GM18508 (cell line): ENCODE measurements at regions not wholly inside any gene's neighbourhood (a gene's known extent, or its start where the extent isn't known, plus 50 kb on each side); places are given as distances from the start of the nearest gene placed in this dataset.

Source experiments
- ATAC-seq: cut with Tn5 transposase; IDR thresholded peaks from one replicate; pipeline ENCODE4 v1.9.1; 2021; ENCODE audit warnings: moderate number of reproducible peaks; ENCODE audit not compliant: insufficient read depth, unreplicated experiment

DNA sequence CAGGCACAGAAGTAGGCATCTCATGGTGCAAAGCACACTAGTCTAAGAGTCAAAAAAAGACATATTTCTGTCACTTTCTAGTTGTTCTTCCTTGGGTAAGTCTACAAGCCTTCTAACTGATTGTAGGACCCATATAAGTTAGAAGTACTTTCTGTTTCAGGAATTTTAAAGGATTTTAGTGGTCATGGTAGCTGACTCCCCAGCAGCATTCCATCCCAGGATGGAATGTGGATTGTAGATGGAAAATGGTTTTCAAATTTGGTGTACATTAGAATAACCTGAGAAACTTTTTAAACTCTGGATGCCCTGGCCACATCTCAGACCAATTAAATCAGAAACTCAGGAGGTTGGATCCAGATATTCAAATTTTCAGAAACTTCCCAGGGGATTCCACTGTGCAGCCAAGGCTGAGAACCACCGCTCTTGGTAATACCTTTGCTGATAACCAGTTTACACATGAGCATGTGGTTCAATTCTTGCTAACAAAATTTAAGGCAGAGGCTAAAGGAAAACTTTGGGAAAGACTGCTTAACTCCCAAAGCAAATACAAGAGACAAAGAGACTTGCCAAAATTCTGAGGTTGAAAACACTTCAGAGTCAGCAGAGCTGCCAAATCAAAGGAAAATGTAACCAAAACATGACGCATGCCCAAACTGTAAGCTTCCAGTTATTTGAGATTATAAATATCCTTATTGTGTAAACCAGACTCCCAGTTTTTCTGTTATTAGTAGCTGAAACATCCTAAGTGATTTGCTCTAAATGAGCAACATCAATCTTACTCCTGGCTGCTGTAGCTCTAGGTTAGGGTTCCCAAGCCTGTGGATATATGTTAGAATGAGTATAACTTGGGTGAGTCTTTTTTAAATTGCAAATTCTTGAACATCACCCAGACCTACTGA is 145.4 kb upstream of the MTAP start:
- ATAC-seq: no peak

DNA sequence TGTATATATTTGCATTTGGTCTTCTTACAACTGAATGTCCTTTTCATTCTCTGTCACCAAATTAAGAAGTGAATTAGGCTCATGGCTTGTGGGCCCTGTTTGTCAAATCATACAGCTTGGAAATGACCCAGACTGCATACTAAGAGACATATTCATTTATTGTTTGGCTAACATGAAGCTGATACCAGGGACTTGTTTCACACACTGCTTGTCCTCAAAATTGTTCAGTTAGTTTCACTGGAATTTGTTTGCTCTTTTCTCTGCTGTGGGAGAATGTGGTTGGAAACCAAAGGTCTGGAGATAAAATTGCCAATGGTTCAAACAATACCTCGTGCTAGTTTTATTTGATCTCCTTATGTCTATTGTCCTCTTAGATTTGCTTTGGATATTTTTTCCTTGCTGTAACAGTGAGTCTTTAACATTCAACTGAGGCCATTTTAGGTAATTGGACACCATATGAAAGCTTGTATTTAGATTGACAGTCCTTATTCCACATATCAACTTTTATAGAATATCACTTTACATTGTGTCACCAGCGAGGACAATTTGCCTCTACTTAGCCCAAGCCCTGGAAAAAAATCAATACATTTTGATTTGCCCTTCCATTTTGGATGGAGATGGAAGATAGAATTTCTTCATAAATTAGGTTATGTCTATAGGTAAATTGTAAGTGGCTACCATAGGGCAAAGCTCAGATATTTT is 144.3 kb upstream of the MTAP start:
- no peak for ATAC-seq

DNA sequence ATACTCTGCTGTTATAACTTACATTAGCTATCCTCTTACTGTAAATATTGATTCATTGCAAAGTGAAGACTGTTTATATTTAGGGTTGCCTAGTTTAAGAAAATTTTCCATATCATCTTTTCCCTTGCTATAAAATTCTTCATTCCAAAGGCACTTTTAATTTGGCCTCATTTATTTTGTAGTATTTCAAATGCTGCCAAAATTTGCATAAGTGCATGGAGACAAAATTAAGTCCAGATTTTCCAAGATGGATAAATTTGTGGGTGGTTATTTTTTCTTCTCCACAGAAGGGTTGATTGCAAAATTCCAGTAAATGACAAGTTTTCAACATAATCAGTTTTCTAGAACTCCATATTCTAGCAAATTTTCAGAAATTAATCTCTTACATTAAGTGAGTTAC is 141.5 kb upstream of the MTAP start:
- no peak for ATAC-seq

DNA sequence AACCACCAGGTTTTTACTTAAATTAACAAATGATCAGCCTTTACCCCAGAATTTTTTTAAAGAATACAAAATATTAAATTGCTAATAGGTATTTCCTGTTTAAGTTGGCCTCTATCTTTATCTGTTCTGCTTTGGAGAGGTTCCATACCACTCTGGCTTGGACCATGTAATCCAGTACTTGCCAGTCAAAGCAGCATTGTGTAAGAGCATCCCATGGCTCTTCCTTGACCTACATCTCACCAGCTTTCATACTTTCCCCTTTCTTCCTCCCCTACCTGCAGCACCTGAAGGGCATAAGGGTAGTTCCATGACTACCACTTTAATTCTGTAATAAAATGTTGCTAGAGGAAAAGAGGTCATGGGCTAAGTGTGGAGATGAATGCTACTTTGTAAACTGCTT is 140.8 kb upstream of the MTAP start:
- no peak for ATAC-seq

DNA sequence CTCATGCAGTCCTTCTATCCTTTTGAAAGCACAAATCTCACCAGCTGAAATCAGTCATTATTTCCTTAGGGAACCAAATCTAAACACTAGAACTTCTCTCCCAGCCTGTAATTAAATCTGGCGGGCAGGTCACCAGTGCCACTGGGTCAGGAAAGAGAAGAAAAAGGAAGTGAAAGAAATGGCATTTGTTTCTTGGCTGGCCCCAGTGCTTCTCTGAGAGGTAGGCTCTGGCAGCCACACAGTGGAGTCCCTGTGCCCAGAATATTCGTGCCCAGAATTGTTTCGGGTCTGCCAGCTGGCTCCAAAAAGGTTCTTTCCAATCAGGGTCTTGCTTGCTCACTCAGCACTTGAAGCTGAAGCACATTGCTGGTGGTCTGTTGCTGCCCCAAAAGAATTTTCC is 133.9 kb upstream of the MTAP start:
- no peak for ATAC-seq

DNA sequence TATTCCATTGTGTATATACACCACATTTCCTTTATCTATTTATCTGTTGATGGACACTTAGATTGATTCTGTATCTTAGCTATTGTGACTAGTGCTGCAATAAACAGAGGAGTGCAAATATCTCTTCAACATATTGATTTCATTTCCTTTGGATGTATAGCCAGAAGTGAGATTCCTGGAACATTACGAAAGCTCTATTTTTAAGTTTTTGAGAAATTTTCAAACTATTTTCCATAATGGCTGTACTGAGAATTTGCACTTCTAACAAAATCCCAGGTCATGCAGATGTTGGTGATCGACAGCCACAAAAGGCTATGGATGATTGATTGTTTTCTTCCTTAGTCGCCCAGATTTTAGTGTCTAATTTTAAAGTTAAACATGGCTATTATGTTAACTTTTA is 132.7 kb upstream of the MTAP start:
- ATAC-seq: no peak

DNA sequence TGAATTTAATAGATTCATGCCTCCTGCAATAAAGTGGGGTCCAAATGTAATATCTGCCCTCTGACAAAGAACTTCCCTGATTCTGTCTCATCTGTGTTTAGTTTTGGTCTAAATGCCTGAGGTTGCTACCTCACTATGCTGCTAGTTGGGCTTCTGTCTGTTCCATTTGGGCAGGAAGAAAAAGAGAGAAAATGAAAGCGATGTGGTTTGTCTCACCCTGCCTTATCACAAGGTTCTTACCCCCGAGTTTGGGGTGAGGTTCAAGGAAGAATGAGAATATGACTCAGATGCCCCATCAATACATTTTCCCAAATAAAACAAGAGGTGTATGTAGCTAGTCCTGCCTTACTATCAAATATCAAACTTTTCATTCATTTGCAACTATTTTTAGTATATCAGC is 132.1 kb upstream of the MTAP start:
- ATAC-seq: no peak

DNA sequence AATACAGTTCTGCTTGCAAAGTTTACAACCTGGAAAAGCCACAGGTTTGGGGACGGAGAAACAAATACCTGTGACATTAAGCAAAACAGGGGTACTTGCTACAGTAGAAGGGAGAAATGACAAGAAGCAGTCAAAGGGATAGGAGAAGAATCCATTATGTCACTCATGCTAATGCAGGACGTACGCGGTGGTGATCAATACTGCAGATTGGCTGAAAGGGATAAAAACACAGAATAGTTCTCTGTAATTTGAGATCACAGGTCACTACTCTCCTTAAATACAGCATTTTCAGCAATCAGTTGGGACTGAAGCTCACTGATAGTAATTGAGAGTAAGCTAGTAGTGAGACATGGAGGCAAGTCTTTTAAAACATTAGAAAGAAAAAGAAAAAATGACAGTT is 130.3 kb upstream of the MTAP start:
- ATAC-seq: no peak

DNA sequence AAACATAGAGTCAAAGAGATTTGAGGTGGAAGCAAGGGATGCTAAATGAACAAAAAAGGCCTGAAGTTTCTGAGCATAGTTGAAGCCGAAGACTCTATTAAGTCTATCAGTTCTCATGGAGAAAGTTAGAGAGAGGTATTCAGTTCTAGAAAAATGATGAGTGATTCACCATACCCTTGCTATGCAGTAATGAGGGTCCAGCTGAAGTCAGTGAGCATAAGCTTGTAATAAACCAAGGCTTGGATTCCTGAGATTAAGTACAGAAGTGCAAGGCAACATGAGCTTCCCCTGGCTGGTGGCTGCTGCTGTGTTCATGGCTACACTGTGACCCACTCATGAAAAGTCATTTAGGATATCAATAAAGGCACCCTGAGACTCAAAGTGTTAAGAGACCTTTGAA is 129.7 kb upstream of the MTAP start:
- ATAC-seq: no peak

DNA sequence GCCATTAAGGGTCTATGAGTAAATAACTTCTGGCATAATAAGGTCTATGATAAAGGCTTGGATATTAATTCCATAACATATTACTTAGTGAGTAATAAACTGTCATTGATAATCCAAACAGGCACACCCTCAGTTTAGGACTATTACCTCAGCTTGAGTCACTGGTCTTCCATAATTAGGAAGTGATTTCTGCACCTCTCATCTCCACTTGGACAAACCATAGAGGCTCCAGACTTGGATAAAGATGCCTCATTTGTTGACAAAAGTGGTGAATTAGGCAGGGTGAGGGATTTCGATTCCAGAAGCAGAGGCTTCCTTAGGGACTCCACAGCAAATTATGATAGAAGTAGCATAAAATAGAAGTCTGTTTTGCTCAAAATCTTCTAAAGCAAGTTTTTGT is 127.5 kb upstream of the MTAP start:
- no peak for ATAC-seq

DNA sequence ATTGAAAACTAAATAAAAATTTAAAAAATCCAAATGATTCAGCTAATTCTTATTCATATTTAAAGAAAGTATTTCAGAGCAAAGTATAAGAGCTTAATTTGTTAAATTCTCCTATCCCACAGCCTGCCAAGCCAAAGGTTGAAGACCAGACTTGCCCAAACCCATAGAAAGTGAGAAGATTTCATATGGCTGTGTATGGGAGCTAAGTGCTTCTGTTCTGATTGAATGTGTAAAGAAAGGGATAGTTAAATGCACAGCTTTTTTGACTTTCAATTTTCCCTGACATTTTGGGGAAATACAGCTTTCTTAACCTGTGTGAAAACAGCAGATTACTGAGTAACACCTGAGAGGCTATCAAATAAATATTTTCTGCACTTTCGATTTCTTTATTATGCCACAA is 125.0 kb upstream of the MTAP start:
- no peak for ATAC-seq

DNA sequence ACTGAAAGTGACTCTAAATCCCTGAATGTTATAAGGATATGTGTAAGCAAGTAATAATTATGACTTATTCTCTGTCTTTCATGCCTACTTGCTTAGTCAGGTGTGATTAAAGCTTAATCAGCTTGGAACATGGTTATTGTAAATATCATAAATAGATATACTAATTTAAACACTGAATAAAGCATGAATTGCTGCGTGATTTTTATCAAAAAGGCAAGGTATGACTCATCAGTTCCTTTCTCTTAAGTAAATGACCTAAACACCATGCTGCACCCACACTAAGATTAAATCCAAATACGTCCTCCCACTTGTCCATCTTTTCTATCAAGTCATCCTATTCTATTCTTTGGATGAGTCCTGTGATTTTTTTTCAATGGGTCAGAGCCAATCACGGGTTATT is 124.6 kb upstream of the MTAP start:
- no peak for ATAC-seq

DNA sequence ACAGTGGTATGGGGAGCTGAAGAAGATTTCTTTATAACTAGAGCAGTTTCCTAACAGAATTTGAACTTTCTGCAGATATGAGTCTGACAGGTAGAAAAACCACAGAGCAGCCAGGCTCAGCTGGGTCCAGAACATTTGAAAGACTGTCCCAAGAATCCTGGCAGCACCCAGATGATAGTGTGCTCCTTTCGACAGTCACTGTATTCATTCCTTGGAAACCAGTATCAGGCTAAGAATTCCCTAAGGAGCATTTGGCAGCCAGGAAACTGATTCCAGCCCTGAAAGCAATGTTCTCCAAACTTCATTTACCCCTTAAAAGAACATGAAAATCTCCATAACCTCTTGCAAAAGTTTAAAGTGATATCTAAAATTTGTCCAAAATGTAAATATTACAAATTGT is 123.0 kb upstream of the MTAP start:
- ATAC-seq: no peak

DNA sequence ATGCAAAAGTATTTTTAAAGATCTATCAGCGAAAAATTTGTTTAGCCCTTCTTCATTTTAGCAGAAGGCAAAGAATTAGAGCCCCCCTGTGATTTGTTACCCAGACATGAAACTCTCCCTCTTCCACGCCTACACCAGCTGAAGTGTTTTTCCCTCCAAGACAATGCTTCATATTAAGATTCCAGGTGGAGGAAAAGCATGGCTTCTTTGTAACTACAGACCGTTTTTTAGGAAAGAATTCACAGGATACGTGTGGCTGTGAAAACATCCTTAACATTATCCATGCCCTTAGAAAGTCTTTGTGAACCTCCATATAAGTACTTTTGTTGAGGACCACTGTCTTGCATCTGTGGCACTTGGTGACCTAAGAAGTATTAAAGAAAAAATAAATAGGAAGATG is 121.8 kb upstream of the MTAP start:
- no peak for ATAC-seq

DNA sequence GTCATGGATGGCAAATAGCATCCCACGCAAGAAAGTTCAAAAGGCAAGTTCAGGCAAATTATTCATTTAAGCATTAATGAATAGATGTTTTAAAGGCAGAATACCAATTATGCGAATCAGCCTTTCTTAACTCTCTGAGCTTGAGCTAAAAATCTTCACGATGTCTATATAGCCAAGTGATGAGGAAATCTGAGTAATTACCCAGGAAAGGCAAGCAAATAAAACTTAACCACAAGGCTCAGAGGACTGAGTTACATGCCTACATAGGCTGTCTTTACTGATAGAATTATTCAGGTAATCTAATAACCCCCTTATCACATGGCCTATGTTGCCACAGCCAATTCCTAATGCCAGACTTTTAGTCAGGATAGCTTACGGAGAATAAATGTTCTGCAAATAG is 120.8 kb upstream of the MTAP start:
- ATAC-seq: no peak

DNA sequence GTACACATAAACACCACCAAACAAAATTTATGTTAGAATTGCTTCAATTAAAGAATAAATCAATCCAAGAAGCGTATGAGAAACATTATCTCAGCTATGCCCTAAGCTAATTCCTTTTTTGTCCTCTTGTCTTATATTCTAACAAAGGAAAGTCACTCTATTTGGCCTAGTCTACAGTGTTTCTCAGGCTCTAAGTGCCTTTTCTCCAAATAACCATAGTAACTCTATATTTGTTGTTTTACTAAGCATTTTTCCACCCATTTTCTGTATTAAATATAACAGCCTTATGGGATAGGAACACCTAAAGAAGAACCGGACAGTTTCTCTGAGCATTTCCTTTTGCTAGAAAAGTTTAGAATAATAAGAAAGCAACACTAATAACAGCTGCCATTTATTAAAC is 120.1 kb upstream of the MTAP start:
- ATAC-seq: no peak

DNA sequence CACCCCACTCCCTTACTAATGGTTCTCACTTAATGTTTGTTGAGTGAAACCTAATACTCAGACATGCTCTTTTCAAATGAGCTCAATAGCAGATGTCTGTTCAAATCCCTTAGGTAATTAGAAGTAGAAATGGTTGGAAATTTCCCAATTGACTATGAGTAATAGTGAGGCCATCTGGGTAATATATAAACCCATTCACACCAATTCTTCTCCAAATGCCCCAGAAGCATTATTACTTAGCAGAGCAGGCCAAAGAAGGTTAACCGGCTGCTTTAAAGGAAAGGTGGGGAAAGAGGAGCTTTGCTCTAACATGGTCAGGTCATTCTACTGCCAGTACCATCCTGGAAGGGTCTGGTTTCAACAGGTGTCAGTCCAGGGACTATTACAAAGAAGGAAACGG is 119.5 kb upstream of the MTAP start:
- ATAC-seq: no peak

DNA sequence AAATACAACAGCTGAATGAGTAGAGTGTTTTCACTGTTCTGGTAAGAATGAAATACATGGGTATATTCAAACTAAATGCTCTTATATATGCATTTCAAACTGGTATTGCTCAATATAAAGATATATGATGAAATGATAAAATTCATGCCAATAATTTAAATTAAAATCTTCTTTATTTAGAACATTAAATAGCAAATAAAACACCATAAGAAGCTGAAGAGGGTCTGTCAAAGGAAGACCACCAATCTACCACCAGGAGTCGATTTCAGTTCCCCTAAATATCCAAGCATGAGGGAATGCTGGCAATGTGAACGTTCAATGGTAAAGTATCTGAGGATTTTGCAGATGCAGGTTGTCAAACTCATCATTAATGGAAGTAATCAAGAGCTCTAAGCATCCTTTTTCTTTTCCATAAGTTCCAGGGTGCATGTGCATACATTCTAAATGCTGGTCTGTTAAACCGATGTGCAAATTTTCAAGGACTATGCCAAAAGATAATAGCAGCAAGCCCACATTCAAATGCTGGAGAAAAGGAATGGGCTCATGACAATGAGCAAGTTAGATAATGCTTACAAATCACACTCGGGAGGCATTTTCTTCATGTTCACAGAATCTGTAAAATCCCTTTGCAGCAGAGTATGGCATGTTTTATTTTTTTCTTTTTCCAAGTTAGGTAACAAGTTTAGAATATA is 118.8 kb upstream of the MTAP start:
- ATAC-seq: no peak

DNA sequence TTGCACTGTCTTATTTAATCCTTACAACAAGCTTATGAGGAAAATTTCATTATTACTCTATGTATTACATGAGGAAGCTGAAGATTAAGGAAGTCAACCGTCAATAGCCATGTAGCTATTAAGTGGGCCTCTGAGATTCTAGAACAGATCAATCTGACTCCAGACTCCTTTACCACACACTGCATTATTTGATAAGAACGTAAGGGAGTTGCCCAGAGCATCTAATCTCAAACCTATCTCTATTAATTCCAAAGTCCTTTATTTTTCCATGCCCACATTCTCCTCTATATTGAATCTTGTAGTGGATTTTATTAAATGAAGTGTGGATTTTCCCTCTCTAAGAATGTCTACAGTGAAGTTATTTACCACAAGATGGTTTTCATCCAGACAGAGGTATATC is 118.2 kb upstream of the MTAP start:
- ATAC-seq: no peak

DNA sequence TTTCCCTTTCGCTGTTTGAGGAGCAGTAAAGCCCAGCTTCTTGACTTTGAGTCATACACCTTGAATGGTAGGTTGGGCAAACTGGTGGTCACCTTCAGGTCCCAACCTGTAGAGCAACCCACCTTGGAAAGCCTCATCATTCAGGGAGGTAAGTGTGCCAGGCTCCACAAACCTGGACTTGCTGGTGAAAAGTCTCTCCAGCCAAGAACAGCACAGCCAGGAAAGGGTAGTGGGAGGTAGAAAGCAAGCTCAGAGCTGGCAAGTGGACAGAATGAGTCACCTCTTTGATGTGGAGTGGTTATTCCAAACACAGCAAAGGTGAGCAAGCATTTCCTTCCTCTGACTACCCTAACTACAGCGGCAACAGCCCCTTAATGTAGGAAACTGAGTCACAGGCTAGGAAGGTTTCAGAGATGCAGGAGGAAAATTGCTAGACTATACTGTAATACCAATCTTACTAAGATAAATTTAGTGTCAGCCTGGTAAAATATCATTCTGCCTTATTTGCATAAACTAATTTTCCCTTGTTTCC is 117.5 kb upstream of the MTAP start:
- ATAC-seq: no peak

DNA sequence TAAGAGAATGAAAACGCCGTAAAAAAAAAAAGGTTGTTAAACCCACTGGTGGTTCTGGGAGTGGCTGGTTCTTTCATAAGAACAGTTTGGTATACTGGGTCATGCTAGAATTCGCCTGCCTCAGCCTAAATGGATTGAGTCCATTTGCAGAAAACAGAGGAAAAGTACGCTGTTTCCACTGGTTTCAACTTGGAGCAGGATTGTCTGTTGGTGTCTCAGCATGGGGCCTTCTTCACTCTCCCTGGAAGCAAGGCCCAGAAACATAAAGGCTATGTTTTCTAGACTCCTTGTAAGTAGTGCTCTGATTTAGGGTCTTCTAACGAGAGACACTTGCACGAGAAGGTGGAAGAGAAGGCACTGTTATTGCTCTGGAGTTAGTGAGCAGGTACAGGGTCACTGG is 116.9 kb upstream of the MTAP start:
- ATAC-seq: no peak
